Calu3 (cell line): ENCODE measurements at regions not wholly inside any gene's neighbourhood (a gene's known extent, or its start where the extent isn't known, plus 50 kb on each side); places are given as distances from the start of the nearest gene placed in this dataset.

Experiments used
- BruUV-seq: library from RNA; stranded (reverse); fragments of 400-500 nt; replicated peaks from 2 replicates; lab custom pipeline; 2021; lab: Mats Ljungman, UMichigan
- CTCF ChIA-PET: fragments of 300-600 bp; sonication (Branson Sonifier 250); formaldehyde crosslinking; loops from one replicate; lab custom pipeline; 2022; ENCODE audit warnings: antibody characterized with exemption; lab: Charles Lee
- DNase-seq: peaks from one replicate; pipeline ENCODE4 v3.0.0; 2022
- H3K27ac Mint-ChIP-seq: one replicate; pipeline ENCODE4 v1.8.0; 2022; ENCODE audit warnings: mixed read lengths; ENCODE audit not compliant: unreplicated experiment
- H3K27me3 Mint-ChIP-seq: one replicate; pipeline ENCODE4 v1.8.0; 2022; ENCODE audit warnings: mixed read lengths; ENCODE audit not compliant: unreplicated experiment
- H3K36me3 Mint-ChIP-seq: one replicate; pipeline ENCODE4 v1.8.0; 2022; ENCODE audit warnings: mild to moderate bottlenecking, moderate library complexity, mixed read lengths; ENCODE audit not compliant: insufficient read depth, unreplicated experiment
- H3K4me1 Mint-ChIP-seq: one replicate; pipeline ENCODE4 v1.8.0; 2022; ENCODE audit warnings: mild to moderate bottlenecking, low read depth, mixed read lengths; ENCODE audit not compliant: unreplicated experiment
- H3K4me3 Mint-ChIP-seq: one replicate; pipeline ENCODE4 v1.8.0; 2022; ENCODE audit warnings: mild to moderate bottlenecking, low read depth, moderate library complexity, mixed read lengths; ENCODE audit not compliant: unreplicated experiment
- H3K9me3 Mint-ChIP-seq: one replicate; pipeline ENCODE4 v1.8.0; 2022; ENCODE audit warnings: low read depth, mixed read lengths; ENCODE audit not compliant: unreplicated experiment
- intact Hi-C: fragments of 100-400 bp; cut with micrococcal nuclease; formaldehyde crosslinking; loops from one replicate; pipeline ENCODE4 v1.10.0; 2022; ENCODE audit not compliant: unreplicated experiment
- TF ChIP-seq, protein P1 (sequence below): fragments of 200-600 bp; IDR thresholded peaks from one replicate; pipeline ENCODE4 v1.8.0; 2022; ENCODE audit warnings: antibody characterized with exemption; ENCODE audit not compliant: unreplicated experiment

DNA sequence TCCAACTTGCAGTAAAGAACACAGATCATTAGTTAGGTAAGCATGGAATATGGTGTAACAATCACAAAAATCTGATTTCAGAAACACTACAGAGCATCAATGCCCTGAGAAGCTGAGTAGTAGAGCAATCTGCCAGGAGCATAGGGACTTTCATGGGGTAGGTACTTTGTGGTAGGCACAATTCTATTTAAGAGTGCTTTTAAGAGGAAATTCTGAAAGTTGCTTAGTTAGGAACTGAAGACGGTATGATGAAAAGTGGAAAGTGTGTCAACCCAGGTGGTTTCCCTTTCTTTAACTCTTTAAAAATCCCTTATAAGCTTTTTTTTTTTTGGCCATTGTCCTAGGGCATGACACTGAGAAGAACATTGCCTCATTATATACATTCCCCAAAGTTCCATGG, 535.7 kb upstream of the FBXO33 start:
- no TSS peak for BruUV-seq
- Mint-ChIP-seq H3K36me3 (no peaks in the 10 kb centered on the region), H3K9me3 (peaks cover 2% of the 10 kb centered on the region), H3K4me3 (no peak overlapping the region), H3K27me3 (no peaks in the 10 kb centered on the region), H3K4me1 (no peaks in the 10 kb centered on the region), H3K27ac (no peak overlapping the region)
- DNase-seq = no peak
- TF ChIP-seq, protein P1, sequence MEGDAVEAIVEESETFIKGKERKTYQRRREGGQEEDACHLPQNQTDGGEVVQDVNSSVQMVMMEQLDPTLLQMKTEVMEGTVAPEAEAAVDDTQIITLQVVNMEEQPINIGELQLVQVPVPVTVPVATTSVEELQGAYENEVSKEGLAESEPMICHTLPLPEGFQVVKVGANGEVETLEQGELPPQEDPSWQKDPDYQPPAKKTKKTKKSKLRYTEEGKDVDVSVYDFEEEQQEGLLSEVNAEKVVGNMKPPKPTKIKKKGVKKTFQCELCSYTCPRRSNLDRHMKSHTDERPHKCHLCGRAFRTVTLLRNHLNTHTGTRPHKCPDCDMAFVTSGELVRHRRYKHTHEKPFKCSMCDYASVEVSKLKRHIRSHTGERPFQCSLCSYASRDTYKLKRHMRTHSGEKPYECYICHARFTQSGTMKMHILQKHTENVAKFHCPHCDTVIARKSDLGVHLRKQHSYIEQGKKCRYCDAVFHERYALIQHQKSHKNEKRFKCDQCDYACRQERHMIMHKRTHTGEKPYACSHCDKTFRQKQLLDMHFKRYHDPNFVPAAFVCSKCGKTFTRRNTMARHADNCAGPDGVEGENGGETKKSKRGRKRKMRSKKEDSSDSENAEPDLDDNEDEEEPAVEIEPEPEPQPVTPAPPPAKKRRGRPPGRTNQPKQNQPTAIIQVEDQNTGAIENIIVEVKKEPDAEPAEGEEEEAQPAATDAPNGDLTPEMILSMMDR = no peak
- CTCF ChIA-PET = no interaction called here
- intact Hi-C loops = no loop called here

DNA sequence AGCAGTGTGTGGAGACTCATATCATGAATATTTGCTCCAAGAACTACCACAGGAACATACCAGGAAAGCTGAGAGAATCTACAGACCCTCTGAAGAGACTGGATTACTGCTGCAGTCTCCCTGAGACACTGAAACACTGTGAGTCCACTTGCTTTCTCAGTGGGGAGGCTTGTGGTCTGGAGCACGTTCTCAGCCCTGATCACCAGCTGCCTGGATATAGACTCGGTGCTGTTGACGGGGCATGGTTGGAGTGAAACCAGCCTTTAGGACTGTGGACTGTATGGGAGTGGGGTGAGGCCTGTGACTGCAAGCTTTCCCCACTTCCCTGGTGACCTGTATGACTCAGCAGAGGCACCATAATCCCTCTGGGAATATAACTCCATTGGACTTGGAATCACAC, 525.8 kb upstream of the FBXO33 start:
- no TSS peak for BruUV-seq
- intact Hi-C loops = no loop called here
- peaks cover 5% of the 10 kb centered on the region for H3K9me3 Mint-ChIP-seq
- no peaks in the 10 kb centered on the region for H3K4me1 Mint-ChIP-seq
- no peaks in the 10 kb centered on the region for H3K27me3 Mint-ChIP-seq
- H3K36me3 Mint-ChIP-seq = no peaks in the 10 kb centered on the region
- CTCF ChIA-PET = no interaction called here
- no peak overlapping the region for H3K4me3 Mint-ChIP-seq
- TF ChIP-seq, protein P1 = no peak
- no peak for DNase-seq
- no peak overlapping the region for H3K27ac Mint-ChIP-seq

DNA sequence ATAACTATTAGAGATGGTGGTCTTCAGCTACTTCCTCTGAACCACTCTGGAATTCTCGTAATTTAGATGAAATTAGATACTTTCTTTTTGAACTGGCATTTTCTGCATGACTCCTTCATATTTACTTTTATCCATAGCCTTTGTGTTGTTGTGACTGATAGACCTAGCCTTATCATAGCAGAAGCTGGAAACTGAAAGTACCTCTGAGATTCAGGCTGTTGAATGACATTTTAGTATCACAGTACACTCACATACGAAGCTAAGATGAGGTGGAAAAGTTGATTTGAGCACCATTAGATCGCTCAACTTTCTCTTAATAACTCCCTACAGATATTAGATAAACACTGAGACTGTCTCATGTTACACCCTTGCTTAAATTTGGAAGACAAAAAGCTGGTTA, 525.1 kb upstream of the FBXO33 start:
- CTCF ChIA-PET = no interaction called here
- H3K27me3 Mint-ChIP-seq = no peaks in the 10 kb centered on the region
- DNase-seq = no peak
- BruUV-seq = no TSS peak
- H3K27ac Mint-ChIP-seq = no peak overlapping the region
- H3K4me3 Mint-ChIP-seq = no peak overlapping the region
- H3K9me3 Mint-ChIP-seq = peaks cover 2% of the 10 kb centered on the region
- intact Hi-C loops = no loop called here
- no peaks in the 10 kb centered on the region for H3K36me3 Mint-ChIP-seq
- TF ChIP-seq, protein P1 = no peak
- H3K4me1 Mint-ChIP-seq = no peaks in the 10 kb centered on the region

DNA sequence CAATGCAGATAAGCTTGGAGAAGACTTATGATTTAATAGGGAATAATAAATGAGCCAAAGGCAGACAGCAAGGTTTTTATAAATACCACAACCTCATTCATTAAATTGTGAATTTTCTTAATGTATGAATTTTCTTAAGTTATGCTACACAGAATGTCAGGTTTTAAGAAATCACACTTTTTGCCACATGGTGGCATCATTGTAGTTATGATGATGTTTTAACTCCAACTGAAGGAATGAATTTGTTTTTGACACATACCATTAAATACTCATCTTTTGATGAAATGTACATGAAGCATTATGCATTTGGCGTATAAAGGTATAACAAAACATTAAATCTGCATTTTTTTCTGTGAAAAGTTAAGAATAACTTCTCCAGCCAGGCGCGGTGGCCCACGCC, 524.1 kb upstream of the FBXO33 start:
- BruUV-seq = no TSS peak
- no peaks in the 10 kb centered on the region for H3K36me3 Mint-ChIP-seq
- no peak for DNase-seq
- CTCF ChIA-PET = no interaction called here
- TF ChIP-seq, protein P1 = no peak
- H3K4me3 Mint-ChIP-seq = no peak overlapping the region
- H3K27me3 Mint-ChIP-seq = no peaks in the 10 kb centered on the region
- H3K9me3 Mint-ChIP-seq = peaks cover 2% of the 10 kb centered on the region
- H3K27ac Mint-ChIP-seq = no peak overlapping the region
- intact Hi-C loops = no loop called here
- H3K4me1 Mint-ChIP-seq = no peaks in the 10 kb centered on the region
